ENCODE measurements at regions not wholly inside any gene's neighbourhood (a gene's known extent, or its start where the extent isn't known, plus 50 kb on each side); places are given as distances from the start of the nearest gene placed in this dataset.

GRCh38 chr1:198391393-198392020 lies 149.0 kb downstream of the ATP6V1G3 start:
- H3K9me3 ChIP-seq (ENCODE audit: insufficient read depth in 2 of 2, low read depth in 1 of 2, low read length in 1 of 2) = no peaks in the 10 kb centered on the region
- no peak overlapping the region for H4K8ac ChIP-seq (ENCODE audit: extremely low read depth, insufficient read depth, low read length)
- H3K4me1 ChIP-seq (replicated peaks in 1 of 4; ENCODE audit: control insufficient read depth in 3 of 4, insufficient read depth in 4 of 4, low read length in 3 of 4) = no peaks in the 10 kb centered on the region
- no peak overlapping the region for H3K9ac ChIP-seq (replicated peaks in 1 of 4; ENCODE audit: extremely low read depth in 1 of 4, low read depth in 3 of 4, low read length in 3 of 4)
- no peak overlapping the region for H3K27ac ChIP-seq (ENCODE audit: low read depth, low read length)
- H2AFZ ChIP-seq (ENCODE audit: low read length) = no peak overlapping the region
- H3K23ac ChIP-seq (ENCODE audit: insufficient read length) = no peak overlapping the region
- no peak overlapping the region for H4K91ac ChIP-seq (replicated peaks; ENCODE audit: insufficient read length, low read length)
- H3K27me3 ChIP-seq (replicated peaks in 1 of 4; ENCODE audit: control insufficient read depth in 3 of 4, extremely low read depth in 1 of 4, insufficient read depth in 3 of 4, low read length in 3 of 4) = no peaks in the 10 kb centered on the region
- H3K79me2 ChIP-seq (ENCODE audit: control insufficient read depth in 1 of 2, insufficient read depth in 2 of 2, low read length in 2 of 2) = no peaks in the 10 kb centered on the region
- no peaks in the 10 kb centered on the region for H3K23me2 ChIP-seq (ENCODE audit: low read depth, low read length)
- ChIA-PET POLR2A (ENCODE audit: partially characterized antibody) (no interaction called here), CTCF (ENCODE audit: partially characterized antibody) (interaction anchor here (0.6 to 1.0 kb wide), 2 partner anchors 12 to 100 kb away, joined by 3 to 4 read pairs; no protein-coding TSS in a partner anchor)
- no peak overlapping the region for H2BK5ac ChIP-seq (ENCODE audit: low read depth, low read length)
- no peak overlapping the region for H3K4ac ChIP-seq (replicated peaks; ENCODE audit: insufficient read length, low read depth, low read length)
- no peak overlapping the region for H2AK5ac ChIP-seq (ENCODE audit: low read depth, low read length)
- no peaks in the 10 kb centered on the region for H4K20me1 ChIP-seq (replicated peaks in 1 of 2; ENCODE audit: control insufficient read depth in 1 of 2, insufficient read depth in 2 of 2, low read length in 2 of 2)
- H3K4me2 ChIP-seq (ENCODE audit: insufficient read depth in 1 of 2, low read depth in 2 of 2, low read length in 2 of 2) = no peak overlapping the region
- no peak overlapping the region for H2BK120ac ChIP-seq (replicated peaks; ENCODE audit: low read depth, low read length)
- H3K79me1 ChIP-seq (ENCODE audit: low read depth, low read length) = no peaks in the 10 kb centered on the region
- WGBS, 2 experiments (ENCODE audit: extremely low coverage in 1 of 2, insufficient coverage in 1 of 2, insufficient read length in 1 of 2, insufficient replicate concordance in 2 of 2, low coverage in 1 of 2, low lambda C conversion rate in 2 of 2, missing lambda C conversion rate in 1 of 2) = 92% methylated on average over 10 of the region's 10 CpGs; no CpG with 5 or more reads in 1 of the 2 experiments
- no peak overlapping the region for H4K5ac ChIP-seq (ENCODE audit: insufficient read length, low read depth, low read length)
- FAIRE-seq (no peak), DNase-seq (ENCODE audit: low read depth in 1 of 2, low spot score in 2 of 2) (no peak)
- H3K36me3 ChIP-seq (ENCODE audit: control insufficient read depth in 2 of 4, insufficient read depth in 4 of 4, low read length in 3 of 4) = no peaks in the 10 kb centered on the region
- TF ChIP-seq NRF1 (IDR thresholded peaks at IDR 0.05; ENCODE audit: low read depth, low read length) = no peak
- TF ChIP-seq MAFK (IDR thresholded peaks at IDR 0.05; ENCODE audit: low read depth, low read length) = no peak
- TF ChIP-seq ATF3 (IDR thresholded peaks at IDR 0.05; ENCODE audit: insufficient read depth, low read depth, low read length) = no peak
- no peak for TF ChIP-seq CBX5 (IDR thresholded peaks at IDR 0.05; ENCODE audit: low read depth, low read length)
- no peak for TF ChIP-seq CTCF (IDR thresholded peaks at IDR 0.05; ENCODE audit: control extremely low read depth in 1 of 3, insufficient read depth in 1 of 3, low read depth in 1 of 3, low read length in 3 of 3)
- no peak for TF ChIP-seq KDM5A (IDR thresholded peaks at IDR 0.05; ENCODE audit: low read length)
- no peak for TF ChIP-seq RAD21 (IDR thresholded peaks at IDR 0.05 in 1 of 2, conservative IDR thresholded peaks at IDR 0.05 in 1 of 2; ENCODE audit: low read depth in 2 of 2, low read length in 2 of 2)
- TF ChIP-seq SIX5 (IDR thresholded peaks at IDR 0.05; ENCODE audit: low read depth, low read length) = no peak
- no peak for TF ChIP-seq E2F6 (IDR thresholded peaks at IDR 0.05)
- TF ChIP-seq BACH1 (IDR thresholded peaks at IDR 0.05; ENCODE audit: low read length) = no peak
- no peak overlapping the region for H2BK12ac ChIP-seq (ENCODE audit: low read depth, low read length)
- H2BK20ac ChIP-seq (ENCODE audit: low read length) = no peak overlapping the region
- H3K18ac ChIP-seq (ENCODE audit: extremely low read depth, low read length) = no peak overlapping the region
- H3K56ac ChIP-seq (replicated peaks; ENCODE audit: insufficient read length, low read depth, low read length) = no peak overlapping the region
- H3K4me3 ChIP-seq (ENCODE audit: extremely low read depth in 1 of 4, insufficient read depth in 2 of 4, low read depth in 3 of 4, low read length in 4 of 4) = no peak overlapping the region
- no peak overlapping the region for H2BK15ac ChIP-seq (ENCODE audit: low read length)
- no peak overlapping the region for H3K14ac ChIP-seq (ENCODE audit: insufficient read length)

Data from H1 (cell line).